ENCODE measurements at regions not wholly inside any gene's neighbourhood (a gene's known extent, or its start where the extent isn't known, plus 50 kb on each side); places are given as distances from the start of the nearest gene placed in this dataset.

- TF ChIP-seq EZH2 (IDR thresholded peaks at IDR 0.05; ENCODE audit: borderline replicate concordance, low read length) (no peak), CTCF (IDR thresholded peaks at IDR 0.05; ENCODE audit: low read length) (no peak)
These were observed 1334.4 kb upstream of the FLRT2 start for GRCh38 chr14:84195514-84195913.
